ENCODE measurements at regions not wholly inside any gene's neighbourhood (a gene's known extent, or its start where the extent isn't known, plus 50 kb on each side); places are given as distances from the start of the nearest gene placed in this dataset.
A peak's percentile ranks its signal among the peaks of the same experiment; 100 is the strongest.

- DNase-seq: no peak
These were observed 178.1 kb downstream of the FGF1 start for GRCh38 chr5:142507531-142508372.

DNA sequence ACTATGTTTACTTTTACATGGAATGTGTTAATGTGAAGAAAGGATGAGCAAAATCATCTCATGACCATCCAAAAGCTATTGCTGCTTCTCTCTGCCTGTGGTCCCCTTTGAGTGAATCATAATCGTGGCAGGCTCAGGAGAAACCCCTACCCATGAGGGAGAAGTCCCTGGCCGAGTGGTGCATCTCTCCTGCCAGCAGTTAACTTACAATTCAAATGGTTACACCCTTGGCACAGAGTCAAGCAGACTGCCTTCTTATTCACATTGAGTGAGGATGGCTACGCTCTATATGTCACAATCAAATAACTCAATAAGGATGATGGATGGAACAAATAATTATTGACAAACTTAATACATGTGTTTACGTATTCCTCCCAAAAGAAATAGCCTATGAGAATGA lies 179.1 kb downstream of the FGF1 start:
- DNase-seq: no peak

GRCh38 chr5:142506046-142506445 lies 179.8 kb downstream of the FGF1 start:
- DNase-seq: no peak

DNA sequence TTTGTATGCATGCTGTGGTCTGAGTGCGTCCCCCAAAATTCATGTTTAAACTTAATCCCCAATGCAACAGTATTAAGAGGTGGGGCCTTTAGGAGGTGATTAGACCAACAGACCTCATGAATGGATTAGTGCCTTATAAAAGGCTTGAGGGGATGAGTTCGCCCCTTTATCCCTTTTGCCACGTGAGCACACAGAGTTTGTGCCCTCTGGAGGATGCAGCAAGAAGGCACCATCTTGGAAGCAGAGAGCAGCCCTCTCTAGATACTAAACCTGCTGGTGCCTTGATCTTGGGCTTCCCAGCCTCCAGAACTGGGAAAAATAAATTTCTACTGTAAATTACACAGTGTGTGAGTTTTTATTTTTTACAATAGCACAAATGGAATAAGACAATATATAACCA lies 177.1 kb upstream of the SPRY4 start:
- DNase-seq: no peak

GRCh38 chr5:142500227-142500905 lies 175.5 kb upstream of the SPRY4 start:
- DNase-seq: no peak

DNA sequence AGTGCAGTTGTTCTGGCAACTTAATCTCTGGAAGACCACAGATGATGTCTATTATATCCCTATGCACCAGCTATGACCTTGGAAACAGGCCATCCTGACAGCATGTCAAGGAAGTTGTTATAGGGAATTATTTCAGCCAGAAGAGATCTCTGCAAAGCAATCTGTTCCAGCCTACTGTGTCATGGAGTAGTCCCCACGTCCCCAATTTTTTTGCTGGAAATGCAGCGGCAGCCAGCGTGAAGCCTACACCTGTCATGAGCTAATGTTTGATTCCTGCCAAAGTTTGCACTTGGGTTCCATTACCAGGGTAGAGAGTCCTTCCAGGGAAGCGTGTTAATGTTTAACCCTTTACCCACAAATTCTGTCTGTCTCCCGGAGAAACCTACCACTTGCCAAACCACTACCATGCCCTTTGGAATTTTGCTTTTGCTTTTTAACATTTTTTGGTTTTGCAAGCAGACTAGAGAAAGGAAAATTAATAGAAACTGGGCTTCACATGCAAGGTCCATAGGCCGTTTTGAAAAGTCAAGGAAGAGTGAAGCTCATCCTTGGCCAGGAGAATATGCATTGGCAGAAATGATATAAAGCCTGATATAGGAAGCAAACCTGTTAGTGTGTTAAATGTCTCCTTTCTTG lies 174.9 kb upstream of the SPRY4 start:
- peak in 1 of 2 experiments; percentile 36 for DNase-seq

GRCh38 chr5:142498298-142498697 lies 173.5 kb upstream of the SPRY4 start:
- no peak for DNase-seq

GRCh38 chr5:142495531-142495930 lies 170.7 kb upstream of the SPRY4 start:
- DNase-seq: no peak

DNA sequence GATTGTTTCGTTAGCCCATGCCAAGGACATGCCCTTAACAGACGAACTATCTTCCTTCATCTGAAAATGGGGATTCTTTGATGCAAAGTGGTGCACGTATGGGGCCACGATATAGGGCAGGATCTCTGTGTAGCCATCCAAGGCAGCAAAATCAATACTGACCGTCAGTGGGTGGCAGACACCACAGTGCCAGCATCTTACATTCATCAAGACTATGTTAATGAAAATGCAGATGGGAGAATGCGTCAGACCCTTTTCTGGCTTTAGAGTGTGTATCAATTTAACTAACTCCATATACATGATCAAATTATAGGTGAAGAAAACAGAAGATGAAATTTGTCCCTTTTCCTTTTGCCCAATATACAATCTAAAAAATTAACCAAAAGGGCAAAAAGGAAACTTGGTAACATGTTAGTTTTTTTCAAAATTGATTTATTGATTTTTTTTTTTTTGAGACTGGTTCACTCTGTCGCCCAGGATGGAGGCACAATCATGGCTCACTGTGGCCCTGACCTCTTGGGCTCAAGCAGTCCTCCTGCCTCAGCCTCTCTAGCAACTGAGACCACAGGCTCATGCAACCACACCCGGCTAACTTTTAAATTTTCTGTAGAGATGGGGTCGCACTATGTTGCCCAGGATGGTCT lies 169.2 kb upstream of the SPRY4 start:
- no peak for DNase-seq

DNA sequence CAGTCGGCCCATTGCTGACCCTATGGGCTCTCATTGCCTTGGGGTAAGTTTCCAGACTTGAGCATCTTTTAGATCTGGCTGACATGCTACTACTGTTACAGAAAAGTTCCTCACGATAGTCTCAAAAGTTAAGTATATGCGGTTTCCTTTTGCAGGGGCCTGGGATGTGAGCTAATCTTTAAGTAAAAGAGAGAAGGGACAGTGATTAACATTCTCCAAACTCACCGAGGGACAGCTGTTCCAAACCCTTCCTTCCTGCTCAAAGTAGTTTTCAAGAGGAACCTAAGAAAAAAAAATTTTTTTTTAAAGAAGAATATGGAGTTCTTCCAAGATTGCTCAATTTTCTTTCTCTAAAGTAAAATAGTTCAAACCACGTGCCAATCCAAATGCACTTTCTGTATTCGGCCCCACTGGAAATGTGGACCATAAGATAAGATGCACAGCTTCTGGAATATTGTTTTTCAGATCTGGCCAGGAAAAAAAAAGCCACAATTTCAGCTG lies 168.0 kb upstream of the SPRY4 start:
- no peak for DNase-seq

DNA sequence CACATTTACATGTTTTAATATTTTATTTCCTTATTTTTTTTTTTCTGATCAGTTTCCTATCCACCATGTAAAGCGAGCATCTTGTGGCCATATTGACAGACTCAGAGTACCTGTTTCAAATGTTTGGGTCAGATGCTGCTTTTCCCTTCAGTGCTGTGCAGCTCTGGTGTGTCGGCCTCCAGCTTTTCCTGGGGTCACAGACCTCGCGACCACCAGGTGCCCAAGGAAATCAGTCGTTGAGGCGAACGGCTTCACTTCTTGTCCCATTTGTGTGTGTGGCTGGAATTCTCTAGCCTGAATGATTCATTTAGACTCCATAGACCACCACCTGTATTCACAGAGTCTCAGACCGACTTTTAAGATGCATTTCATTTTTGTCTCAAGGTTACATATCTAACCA lies 166.9 kb upstream of the SPRY4 start:
- DNase-seq: no peak

- DNase-seq: no peak
These were observed 166.4 kb upstream of the SPRY4 start for GRCh38 chr5:142491270-142491669.

- no peak for DNase-seq
These were observed 161.8 kb upstream of the SPRY4 start for GRCh38 chr5:142486581-142486980.

DNA sequence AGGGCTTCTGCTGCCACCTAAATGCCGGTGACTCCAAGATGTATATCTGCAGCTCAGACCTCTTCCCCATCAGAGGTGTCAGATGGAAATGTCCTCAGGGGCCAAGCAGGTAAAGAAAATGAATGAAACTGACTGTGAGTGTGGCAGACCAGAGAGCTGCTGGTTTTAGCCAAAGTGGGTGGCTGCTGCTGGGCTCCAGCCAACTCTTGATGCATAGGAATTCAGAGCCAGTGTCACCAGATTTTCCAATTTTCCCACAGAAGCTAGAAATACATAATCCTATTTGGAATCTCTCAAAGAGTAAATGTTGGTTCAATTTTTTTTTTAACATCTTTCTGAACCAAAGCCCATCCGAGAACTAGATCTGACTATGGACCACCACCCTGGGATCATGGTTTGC lies 161.2 kb upstream of the SPRY4 start:
- no peak for DNase-seq

GRCh38 chr5:142484821-142485387 lies 160.1 kb upstream of the SPRY4 start:
- no peak for DNase-seq

- DNase-seq: no peak
These were observed 157.4 kb upstream of the SPRY4 start for GRCh38 chr5:142482207-142482606.

DNA sequence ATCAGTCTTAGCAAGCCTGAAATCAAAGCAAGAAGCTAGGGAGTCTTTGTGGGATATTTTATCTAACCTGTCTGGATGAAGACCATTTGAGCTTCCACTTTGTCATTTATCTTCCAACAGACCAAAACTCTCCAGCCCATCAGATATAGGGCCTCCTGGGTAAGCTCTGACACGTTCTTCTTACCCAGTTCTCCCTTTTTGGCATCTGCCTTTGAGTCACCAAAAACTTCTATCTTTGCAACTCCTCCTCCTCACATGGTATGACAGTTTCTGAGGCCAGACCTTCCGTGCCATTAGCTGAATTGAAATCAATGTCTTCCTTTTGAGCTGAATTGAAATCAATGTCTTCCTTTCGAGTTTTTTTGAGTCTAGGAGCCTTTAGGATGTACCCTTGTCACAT lies 156.6 kb upstream of the SPRY4 start:
- DNase-seq: no peak

DNA sequence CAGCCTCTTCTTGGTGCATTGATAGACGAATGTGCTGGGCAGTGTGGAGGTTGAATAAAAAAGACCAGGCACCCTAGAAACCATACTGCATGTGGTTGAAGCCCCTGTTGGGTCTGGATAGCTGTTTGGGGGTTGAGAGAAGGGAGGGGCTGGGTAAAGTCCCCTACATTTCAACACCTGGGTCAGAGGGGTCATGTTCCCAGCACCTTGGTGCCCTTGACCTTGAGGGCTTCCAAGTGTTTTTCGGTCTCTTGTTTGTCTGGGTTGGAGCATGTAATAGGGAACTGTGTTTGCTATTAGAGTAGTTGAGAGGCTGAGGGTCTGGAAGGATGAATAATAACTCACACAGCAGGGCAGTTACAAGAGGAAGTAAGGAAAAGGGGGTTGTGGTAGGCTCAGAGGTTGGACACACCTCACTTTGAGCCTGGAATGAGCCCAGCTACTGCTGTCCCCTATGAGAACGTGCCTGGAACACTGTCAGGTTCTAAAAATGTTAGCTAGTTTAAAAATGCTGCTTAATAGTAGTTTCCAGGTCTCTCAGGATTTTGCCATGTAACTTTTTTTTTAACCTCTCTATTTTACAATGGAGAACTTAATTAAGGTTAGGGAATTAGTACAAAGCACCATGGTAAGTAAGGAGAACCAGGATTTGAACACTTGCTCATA lies 155.2 kb upstream of the SPRY4 start:
- no peak for DNase-seq

- no peak for DNase-seq
These were observed 154.3 kb upstream of the SPRY4 start for GRCh38 chr5:142479150-142479549.

DNA sequence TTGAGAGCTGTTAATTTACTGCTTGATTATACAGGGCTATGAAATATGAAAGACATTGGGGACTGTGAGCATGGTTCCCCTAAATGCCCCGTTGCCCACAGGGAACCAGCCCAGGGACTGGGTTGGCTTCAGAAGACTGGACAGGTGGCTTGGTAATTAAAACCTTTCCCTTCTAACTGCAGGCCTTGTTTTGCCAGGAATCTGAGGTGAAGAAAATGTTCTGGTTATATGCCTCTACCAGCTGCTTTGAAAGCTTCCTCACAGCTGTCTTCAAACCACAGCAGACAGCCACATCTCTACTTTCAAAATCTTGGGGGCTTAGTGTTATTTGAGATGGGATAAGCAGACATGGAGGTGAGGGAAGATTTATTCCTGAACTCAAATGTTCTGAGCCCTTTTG lies 153.3 kb upstream of the SPRY4 start:
- no peak for DNase-seq

DNA sequence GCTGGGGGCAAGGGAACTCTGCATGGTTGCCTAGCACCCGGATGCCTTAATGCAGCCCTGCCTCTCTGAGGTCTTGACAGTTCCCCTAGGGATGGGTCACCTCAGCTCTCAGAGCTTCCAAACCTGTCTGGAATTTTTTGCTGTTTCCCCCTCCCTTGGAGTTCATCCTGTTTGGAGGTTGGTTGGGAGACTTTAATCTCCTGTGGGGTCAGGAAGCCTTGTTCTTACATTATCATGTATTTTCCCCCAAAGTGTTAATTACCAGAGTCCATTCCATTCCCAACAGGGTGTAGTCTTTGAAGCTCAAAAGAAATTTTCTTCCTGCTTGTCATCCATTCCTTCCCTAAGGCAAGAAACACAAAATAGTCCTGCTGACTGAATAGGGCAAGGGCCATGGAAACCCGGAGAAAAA lies 150.3 kb upstream of the SPRY4 start:
- DNase-seq: no peak

- no peak for DNase-seq
These were observed 149.7 kb upstream of the SPRY4 start for GRCh38 chr5:142474431-142475094.
